Left colon (tissue), 2 donors: ENCODE measurements at regions not wholly inside any gene's neighbourhood (a gene's known extent, or its start where the extent isn't known, plus 50 kb on each side); places are given as distances from the start of the nearest gene placed in this dataset.

Source experiments
- ATAC-seq: fragments of 200-7000 bp; cut with Tn5 transposase; one replicate; pipeline ENCODE4 v1.9.1; 2020; ENCODE audit warnings: mild to moderate bottlenecking, moderate library complexity
- DNase-seq, 2 donors: peaks; one replicate each; pipeline ENCODE4 v3.0.0-alpha.2; 2020
- intact Hi-C, 2 donors: fragments of 100-400 bp; cut with DNase I in 1 of 2; cut with micrococcal nuclease in 1 of 2; formaldehyde crosslinking; loops; one replicate each; pipeline versions ENCODE4 v1.11.2 to v1.14.0; 2022; cut with DNase I, micrococcal nuclease
- donor health status: DM: no; HTN: no; CAD: no.
- donor health status: DM: yes; HTN: yes; CAD: no.

- ATAC-seq, result no peak
- intact Hi-C loops, result no loop called here
- DNase-seq, result no peak
Measured at GRCh38 chr18:69291044-69291443, 109.6 kb upstream of the DOK6 start.

- intact Hi-C loops, result no loop called here
Measured at GRCh38 chr18:69291755-69292154, 108.9 kb upstream of the DOK6 start.

GRCh38 chr18:69300185-69300584 lies 100.5 kb upstream of the DOK6 start:
- DNase-seq (no peak), ATAC-seq (no peak)
- intact Hi-C loops, result no loop called here

More at GRCh38 chr18:69291755-69292154, 108.9 kb upstream of the DOK6 start:
- ATAC-seq (no peak), DNase-seq (no peak)

- intact Hi-C loops, result no loop called here
- no peak for DNase-seq
- no peak for ATAC-seq
Measured at GRCh38 chr18:69308619-69309018, 92.1 kb upstream of the DOK6 start.

GRCh38 chr18:69326094-69326493 lies 74.6 kb upstream of the DOK6 start:
- no peak for DNase-seq
- ATAC-seq, result no peak
- intact Hi-C loops, result no loop called here

- intact Hi-C loops, result no loop called here
- no peak for ATAC-seq
- DNase-seq, result no peak
Measured at GRCh38 chr18:69328086-69328485, 72.6 kb upstream of the DOK6 start.

- no peak for DNase-seq
- ATAC-seq, result peak; percentile 37
Measured at GRCh38 chr18:69330385-69331005, 70.2 kb upstream of the DOK6 start.

GRCh38 chr18:69349912-69350597 lies 50.6 kb upstream of the DOK6 start:
- intact Hi-C loops, result no loop called here
- DNase-seq (no peak), ATAC-seq (no peak)

More at GRCh38 chr18:69330385-69331005, 70.2 kb upstream of the DOK6 start:
- intact Hi-C loops, result no loop called here
